Esophagus squamous epithelium (tissue), 4 donors: ENCODE measurements at regions not wholly inside any gene's neighbourhood (a gene's known extent, or its start where the extent isn't known, plus 50 kb on each side); places are given as distances from the start of the nearest gene placed in this dataset.

Source experiments
- POLR2A ChIP-seq, 4 donors: fragments of 450-650 bp; IDR thresholded peaks; one replicate each; pipeline ENCODE4 v1.6.1; 2017; ENCODE audit warnings: antibody characterized with exemption in 4 of 4, mild to moderate bottlenecking in 4 of 4, moderate library complexity in 3 of 4
- TF ChIP-seq, protein P1 (sequence below), 6 experiments: fragments of 450-650 bp in 4 of 6; fragments of 200-600 bp in 2 of 6; sonication (generic) in 2 of 6; IDR thresholded peaks; one replicate each; pipeline ENCODE4 v1.5.1; 2016 to 2019; ENCODE audit warnings: antibody characterized with exemption in 6 of 6, mild to moderate bottlenecking in 4 of 6, moderate library complexity in 4 of 6

DNA sequence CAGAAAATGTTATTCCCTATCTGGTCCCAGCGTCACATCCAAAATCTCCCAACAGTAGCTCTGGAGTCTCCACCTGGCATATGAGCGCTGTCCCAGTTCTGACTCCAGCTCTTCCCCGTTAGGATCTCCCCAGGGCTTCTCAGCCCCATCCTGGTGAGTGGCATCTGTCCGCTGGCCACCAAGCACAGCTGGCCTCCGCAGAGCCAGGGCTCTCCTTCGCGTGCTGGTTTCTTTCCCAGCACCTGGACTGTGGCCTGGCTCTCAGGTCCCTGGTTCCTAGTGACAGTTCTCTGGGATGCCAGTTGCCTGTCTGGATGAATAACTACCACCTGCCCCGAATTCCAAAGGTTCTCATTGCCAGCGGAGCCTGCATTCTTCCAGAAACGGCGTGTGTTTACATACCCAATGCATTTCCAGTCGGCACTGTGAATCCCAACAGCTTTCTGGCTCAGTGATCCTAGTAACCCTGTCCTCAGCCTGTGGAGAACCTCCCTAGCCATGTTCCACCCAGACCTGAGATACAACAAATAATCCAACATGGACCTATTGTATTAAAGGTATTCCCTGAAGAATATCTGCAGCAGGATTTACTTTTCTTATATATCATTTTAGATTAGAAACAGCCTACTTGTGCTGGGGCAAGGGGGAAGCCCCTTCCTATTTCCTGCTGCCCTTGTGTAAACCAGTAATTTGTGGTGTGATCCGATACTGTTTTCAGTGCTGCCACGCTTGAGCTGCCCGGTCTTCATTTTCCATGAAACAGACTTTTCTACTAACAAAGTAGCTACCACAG is 69.9 kb upstream of the PDE10A start:
- TF ChIP-seq, protein P1, sequence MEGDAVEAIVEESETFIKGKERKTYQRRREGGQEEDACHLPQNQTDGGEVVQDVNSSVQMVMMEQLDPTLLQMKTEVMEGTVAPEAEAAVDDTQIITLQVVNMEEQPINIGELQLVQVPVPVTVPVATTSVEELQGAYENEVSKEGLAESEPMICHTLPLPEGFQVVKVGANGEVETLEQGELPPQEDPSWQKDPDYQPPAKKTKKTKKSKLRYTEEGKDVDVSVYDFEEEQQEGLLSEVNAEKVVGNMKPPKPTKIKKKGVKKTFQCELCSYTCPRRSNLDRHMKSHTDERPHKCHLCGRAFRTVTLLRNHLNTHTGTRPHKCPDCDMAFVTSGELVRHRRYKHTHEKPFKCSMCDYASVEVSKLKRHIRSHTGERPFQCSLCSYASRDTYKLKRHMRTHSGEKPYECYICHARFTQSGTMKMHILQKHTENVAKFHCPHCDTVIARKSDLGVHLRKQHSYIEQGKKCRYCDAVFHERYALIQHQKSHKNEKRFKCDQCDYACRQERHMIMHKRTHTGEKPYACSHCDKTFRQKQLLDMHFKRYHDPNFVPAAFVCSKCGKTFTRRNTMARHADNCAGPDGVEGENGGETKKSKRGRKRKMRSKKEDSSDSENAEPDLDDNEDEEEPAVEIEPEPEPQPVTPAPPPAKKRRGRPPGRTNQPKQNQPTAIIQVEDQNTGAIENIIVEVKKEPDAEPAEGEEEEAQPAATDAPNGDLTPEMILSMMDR (IDR thresholded peaks at IDR 0.05), result no peak
- TF ChIP-seq POLR2A (IDR thresholded peaks at IDR 0.05), result no peak
